Tibial nerve (tissue), 4 donors: ENCODE measurements at regions not wholly inside any gene's neighbourhood (a gene's known extent, or its start where the extent isn't known, plus 50 kb on each side); places are given as distances from the start of the nearest gene placed in this dataset.

Experiments
- DNase-seq, 2 donors: peaks; one replicate each; pipeline ENCODE4 v3.0.0-alpha.2; 2019; ENCODE audit warnings: low spot score in 2 of 2
- H3K27ac ChIP-seq, 4 donors: fragments of 200-600 bp; sonication (generic) in 3 of 4; one replicate each; pipeline ENCODE4 v1.5.1; 2017 to 2019; ENCODE audit warnings: mild to moderate bottlenecking in 1 of 4
- H3K27me3 ChIP-seq, 2 donors: fragments of 200-600 bp; sonication (generic) in 1 of 2; one replicate each; pipeline versions ENCODE4 v1.5.1 to v1.6.0; 2017 to 2019
- H3K36me3 ChIP-seq, 3 donors: fragments of 200-600 bp; sonication (generic); one replicate each; pipeline ENCODE4 v1.5.1; 2018 to 2019
- H3K4me1 ChIP-seq, 4 donors: fragments of 200-600 bp; sonication (generic) in 3 of 4; one replicate each; pipeline ENCODE4 v1.5.1; 2017 to 2019
- H3K4me3 ChIP-seq, 4 donors: fragments of 200-600 bp; sonication (generic) in 3 of 4; one replicate each; pipeline ENCODE4 v1.5.1; 2017 to 2019; ENCODE audit warnings: mild to moderate bottlenecking in 1 of 4, moderate library complexity in 1 of 4
- H3K9me3 ChIP-seq, 4 donors: fragments of 200-600 bp; sonication (generic) in 3 of 4; one replicate each; pipeline ENCODE4 v1.5.1; 2017 to 2019
- EP300 ChIP-seq, 2 donors: sonication (generic); formaldehyde crosslinking; IDR thresholded peaks; one replicate each; pipeline ENCODE4 v1.6.1; 2017; ENCODE audit warnings: antibody characterized with exemption in 2 of 2, mild to moderate bottlenecking in 1 of 2
- POLR2A ChIP-seq, 2 donors: fragments of 450-650 bp; IDR thresholded peaks; one replicate each; pipeline ENCODE4 v1.6.1; 2017; ENCODE audit warnings: antibody characterized with exemption in 2 of 2, mild to moderate bottlenecking in 2 of 2, moderate library complexity in 2 of 2
- WGBS, 2 donors: methylation state at CpG; one replicate each; pipeline ENCODE4 v1.1.5; 2018; 5-methylcytosine and 5-hydroxymethylcytosine counted together
- TF ChIP-seq, protein P1 (sequence below), 5 experiments: fragments of 200-600 bp in 3 of 5; fragments of 450-650 bp in 2 of 5; sonication (generic) in 3 of 5; IDR thresholded peaks; one replicate each; pipeline ENCODE4 v1.5.1; 2016 to 2019; ENCODE audit warnings: antibody characterized with exemption in 5 of 5, mild to moderate bottlenecking in 3 of 5, moderate library complexity in 2 of 5

DNA sequence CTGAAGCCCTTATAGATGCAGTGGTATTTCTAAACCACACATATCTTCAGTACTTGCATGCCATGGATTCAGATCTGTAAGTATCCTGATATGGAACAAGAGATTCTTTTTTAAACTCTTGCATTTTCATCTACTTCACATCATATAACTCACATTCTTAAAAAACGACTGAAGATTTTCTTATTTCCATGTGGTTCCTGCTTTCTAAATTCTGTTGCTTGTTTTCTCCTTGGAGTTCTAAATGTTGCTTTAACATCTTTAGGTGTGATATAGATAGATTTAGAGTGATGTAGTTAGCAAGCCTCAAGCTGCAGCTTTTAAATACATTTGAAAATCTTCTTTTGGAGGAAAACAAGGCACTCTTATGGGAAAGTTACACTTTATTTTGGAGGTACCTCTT is 455.4 kb downstream of the FOXG1 start:
- no peak for TF ChIP-seq EP300 (IDR thresholded peaks at IDR 0.05)
- TF ChIP-seq, protein P1, sequence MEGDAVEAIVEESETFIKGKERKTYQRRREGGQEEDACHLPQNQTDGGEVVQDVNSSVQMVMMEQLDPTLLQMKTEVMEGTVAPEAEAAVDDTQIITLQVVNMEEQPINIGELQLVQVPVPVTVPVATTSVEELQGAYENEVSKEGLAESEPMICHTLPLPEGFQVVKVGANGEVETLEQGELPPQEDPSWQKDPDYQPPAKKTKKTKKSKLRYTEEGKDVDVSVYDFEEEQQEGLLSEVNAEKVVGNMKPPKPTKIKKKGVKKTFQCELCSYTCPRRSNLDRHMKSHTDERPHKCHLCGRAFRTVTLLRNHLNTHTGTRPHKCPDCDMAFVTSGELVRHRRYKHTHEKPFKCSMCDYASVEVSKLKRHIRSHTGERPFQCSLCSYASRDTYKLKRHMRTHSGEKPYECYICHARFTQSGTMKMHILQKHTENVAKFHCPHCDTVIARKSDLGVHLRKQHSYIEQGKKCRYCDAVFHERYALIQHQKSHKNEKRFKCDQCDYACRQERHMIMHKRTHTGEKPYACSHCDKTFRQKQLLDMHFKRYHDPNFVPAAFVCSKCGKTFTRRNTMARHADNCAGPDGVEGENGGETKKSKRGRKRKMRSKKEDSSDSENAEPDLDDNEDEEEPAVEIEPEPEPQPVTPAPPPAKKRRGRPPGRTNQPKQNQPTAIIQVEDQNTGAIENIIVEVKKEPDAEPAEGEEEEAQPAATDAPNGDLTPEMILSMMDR (IDR thresholded peaks at IDR 0.05) = no peak
- TF ChIP-seq POLR2A (IDR thresholded peaks at IDR 0.05) = no peak
- Histone ChIP-seq H3K4me1 (peaks cover 0 to 13% (median 5%) of the 10 kb centered on the region in 4 donors), H3K9me3 (no peaks in the 10 kb centered on the region), H3K27ac (no peak overlapping the region), H3K36me3 (no peaks in the 10 kb centered on the region), H3K27me3 (no peaks in the 10 kb centered on the region), H3K4me3 (no peak overlapping the region)
- 39 to 50% methylated on average over 1 of the region's 1 CpG for WGBS, 2 donors
- DNase-seq = no peak

DNA sequence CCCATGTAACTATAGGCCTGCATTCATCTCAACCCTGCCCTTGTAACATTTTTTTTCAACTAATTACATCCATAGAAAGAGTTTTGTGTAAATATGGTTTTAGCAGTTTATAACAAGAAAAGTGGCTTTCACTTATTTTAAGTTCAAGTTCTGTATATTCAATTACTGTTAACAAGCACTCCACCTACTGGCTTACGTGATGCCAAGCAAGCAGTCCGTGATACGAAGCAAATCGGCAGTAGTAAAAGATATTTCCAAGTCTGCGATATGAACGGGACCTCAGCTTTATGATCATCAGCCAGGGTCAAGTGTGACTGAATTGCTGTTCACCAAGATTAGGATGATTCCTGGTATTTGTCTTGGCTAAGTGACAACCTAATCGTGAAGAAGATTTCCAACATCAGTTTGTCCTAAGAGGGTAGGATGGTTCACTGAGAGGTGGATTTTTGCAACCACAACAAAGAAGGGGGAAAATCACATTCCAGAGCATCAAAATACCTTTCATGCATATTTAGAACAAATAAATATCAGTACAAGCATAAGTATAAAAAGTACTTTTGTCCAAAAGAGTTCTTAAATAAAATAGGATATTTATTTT is 456.2 kb downstream of the FOXG1 start:
- TF ChIP-seq, protein P1 (IDR thresholded peaks at IDR 0.05) = peak; percentile 15 to 54 (median 31)
- TF ChIP-seq EP300 (IDR thresholded peaks at IDR 0.05) = no peak
- no peaks in the 10 kb centered on the region for H3K36me3 ChIP-seq
- peaks cover 0 to 11% (median 4%) of the 10 kb centered on the region in 4 donors for H3K4me1 ChIP-seq
- H3K27ac ChIP-seq = no peak overlapping the region
- H3K4me3 ChIP-seq = no peak overlapping the region
- no peaks in the 10 kb centered on the region for H3K9me3 ChIP-seq
- 2 to 5% methylated on average over 7 of the region's 7 CpGs for WGBS, 2 donors
- DNase-seq = no peak
- no peaks in the 10 kb centered on the region for H3K27me3 ChIP-seq

DNA sequence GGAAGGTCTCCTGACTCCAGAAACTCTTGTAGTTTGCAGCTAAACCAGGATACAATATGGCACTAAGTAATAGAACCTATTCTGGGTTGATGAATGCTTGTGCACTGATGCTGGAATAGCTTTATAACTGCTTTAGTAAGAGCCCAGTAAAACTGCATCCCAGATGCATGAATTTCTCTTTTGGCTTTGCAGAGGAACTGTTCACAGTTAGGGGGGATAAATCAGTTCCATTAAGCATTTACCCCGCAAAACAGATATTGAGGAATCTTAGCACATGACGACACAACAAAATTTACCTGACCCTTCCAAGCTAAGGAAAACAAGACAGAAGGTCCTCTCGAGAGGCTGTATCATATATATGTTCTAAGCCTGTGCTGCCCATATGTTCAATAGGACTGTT is 457.4 kb downstream of the FOXG1 start:
- Histone ChIP-seq H3K27me3 (no peaks in the 10 kb centered on the region), H3K4me3 (no peak overlapping the region), H3K4me1 (peaks cover 0 to 7% (median 0%) of the 10 kb centered on the region in 4 donors), H3K27ac (no peak overlapping the region), H3K36me3 (no peaks in the 10 kb centered on the region), H3K9me3 (no peaks in the 10 kb centered on the region)
- TF ChIP-seq EP300 (IDR thresholded peaks at IDR 0.05) (no peak), POLR2A (IDR thresholded peaks at IDR 0.05) (no peak)
- TF ChIP-seq, protein P1 (IDR thresholded peaks at IDR 0.05) = no peak
- no peak for DNase-seq
- 88 to 89% methylated on average over 3 of the region's 3 CpGs for WGBS, 2 donors

DNA sequence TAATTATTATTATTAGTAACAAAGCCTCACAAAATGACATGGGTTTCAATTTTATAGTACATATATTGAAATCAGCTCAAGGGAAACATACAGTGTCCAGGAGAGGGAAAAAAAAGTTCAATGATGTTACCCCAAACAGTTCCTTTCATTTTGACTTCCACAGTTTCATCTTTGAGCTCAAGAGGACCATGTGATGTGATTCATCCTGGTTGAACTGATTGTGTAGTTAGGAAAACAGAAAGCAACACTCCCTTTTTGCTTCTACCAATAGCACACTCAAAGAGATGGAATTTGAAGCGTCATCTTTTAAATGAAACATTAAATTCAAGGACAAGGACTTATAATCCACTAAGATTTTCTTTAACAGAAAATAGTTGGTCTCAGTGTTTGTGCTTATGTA is 461.0 kb downstream of the FOXG1 start:
- no peaks in the 10 kb centered on the region for H3K9me3 ChIP-seq
- H3K4me3 ChIP-seq = no peak overlapping the region
- TF ChIP-seq EP300 (IDR thresholded peaks at IDR 0.05) (no peak), POLR2A (IDR thresholded peaks at IDR 0.05) (no peak)
- TF ChIP-seq, protein P1 (IDR thresholded peaks at IDR 0.05) = no peak
- H3K27ac ChIP-seq = no peak overlapping the region
- H3K36me3 ChIP-seq = no peaks in the 10 kb centered on the region
- DNase-seq = no peak
- WGBS, 2 donors = 78 to 84% methylated on average over 1 of the region's 1 CpG
- H3K27me3 ChIP-seq = no peaks in the 10 kb centered on the region
- H3K4me1 ChIP-seq = peaks cover 0 to 4% (median 0%) of the 10 kb centered on the region in 4 donors

DNA sequence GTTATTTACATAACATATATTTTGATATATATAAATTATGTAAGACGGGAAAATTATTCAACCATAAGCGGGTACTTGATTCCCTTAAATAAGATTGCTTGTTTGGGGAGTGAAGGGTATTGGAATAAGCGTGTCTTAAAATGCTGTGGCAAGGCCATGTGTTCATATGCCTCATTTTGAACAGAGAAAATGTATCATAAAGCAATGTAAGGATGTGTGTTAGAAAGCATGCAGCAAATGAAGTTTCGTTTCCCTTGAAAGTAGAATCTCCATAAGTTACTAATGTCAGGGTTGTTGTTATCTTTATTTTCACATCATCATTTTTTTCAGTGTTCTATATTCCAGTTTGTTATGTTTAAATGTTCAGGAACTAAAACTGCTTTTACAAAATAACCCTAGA is 465.6 kb downstream of the FOXG1 start:
- no peaks in the 10 kb centered on the region for H3K4me1 ChIP-seq
- DNase-seq = no peak
- TF ChIP-seq, protein P1 (IDR thresholded peaks at IDR 0.05) = no peak
- TF ChIP-seq EP300 (IDR thresholded peaks at IDR 0.05) (no peak), POLR2A (IDR thresholded peaks at IDR 0.05) (no peak)
- H3K36me3 ChIP-seq = no peaks in the 10 kb centered on the region
- H3K9me3 ChIP-seq = no peaks in the 10 kb centered on the region
- no peak overlapping the region for H3K4me3 ChIP-seq
- 84 to 88% methylated on average over 4 of the region's 4 CpGs for WGBS, 2 donors
- H3K27ac ChIP-seq = no peak overlapping the region
- H3K27me3 ChIP-seq = no peaks in the 10 kb centered on the region
